NT2/D1 (cell line): ENCODE measurements at regions not wholly inside any gene's neighbourhood (a gene's known extent, or its start where the extent isn't known, plus 50 kb on each side); places are given as distances from the start of the nearest gene placed in this dataset.

Source experiments
- YY1 ChIP-seq: IDR thresholded peaks from 2 replicates; pipeline ENCODE4 v1.6.1; 2011; ENCODE audit not compliant: insufficient read length, insufficient read depth
- ZNF274 ChIP-seq: IDR thresholded peaks from 2 replicates; pipeline ENCODE4 v1.6.1; 2011; ENCODE audit warnings: mild to moderate bottlenecking, low read depth, low read length

- no peak for TF ChIP-seq ZNF274
- no peak for TF ChIP-seq YY1
Measured at GRCh38 chr20:57106030-57106682, 160.3 kb downstream of the BMP7 start.
